ENCODE measurements at regions not wholly inside any gene's neighbourhood (a gene's known extent, or its start where the extent isn't known, plus 50 kb on each side); places are given as distances from the start of the nearest gene placed in this dataset.

DNA sequence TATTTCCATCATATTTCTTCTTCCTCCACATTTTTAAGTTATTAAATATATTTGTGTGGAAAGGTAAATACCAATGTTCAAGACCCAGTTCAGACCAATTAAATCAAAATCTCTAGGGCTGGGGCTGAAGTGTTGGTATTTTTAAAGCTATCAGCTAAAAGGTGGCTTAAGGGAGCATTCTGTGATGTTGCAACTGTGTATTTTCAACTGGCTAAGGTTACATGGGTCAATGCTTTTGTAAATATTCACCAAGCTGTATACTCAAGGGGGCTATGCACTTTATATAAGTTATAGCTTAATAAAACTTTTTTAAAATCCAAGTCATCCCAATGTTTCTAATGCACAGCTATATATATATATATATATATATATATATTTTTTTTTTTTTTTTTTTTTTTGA lies 316.9 kb upstream of the GRM3 start:
- Histone ChIP-seq H2AK5ac (ENCODE audit: low read depth, low read length) (no peak overlapping the region), H3K4me2 (ENCODE audit: insufficient read depth in 1 of 2, low read depth in 2 of 2, low read length in 2 of 2) (no peak overlapping the region), H3K4ac (replicated peaks; ENCODE audit: insufficient read length, low read depth, low read length) (no peak overlapping the region), H3K4me3 (ENCODE audit: extremely low read depth in 1 of 4, insufficient read depth in 2 of 4, low read depth in 3 of 4, low read length in 4 of 4) (no peak overlapping the region), H3K23ac (ENCODE audit: insufficient read length) (no peak overlapping the region), H3K23me2 (ENCODE audit: low read depth, low read length) (no peaks in the 10 kb centered on the region), H4K8ac (ENCODE audit: extremely low read depth, insufficient read depth, low read length) (no peak overlapping the region), H3K36me3 (ENCODE audit: control insufficient read depth in 2 of 4, insufficient read depth in 4 of 4, low read length in 3 of 4) (no peaks in the 10 kb centered on the region), H3K9ac (replicated peaks in 1 of 4; ENCODE audit: extremely low read depth in 1 of 4, low read depth in 3 of 4, low read length in 3 of 4) (no peak overlapping the region), H2AFZ (ENCODE audit: low read length) (no peak overlapping the region), H3K79me1 (ENCODE audit: low read depth, low read length) (no peaks in the 10 kb centered on the region), H3K14ac (ENCODE audit: insufficient read length) (no peak overlapping the region), H2BK120ac (replicated peaks; ENCODE audit: low read depth, low read length) (no peak overlapping the region), H3K18ac (ENCODE audit: extremely low read depth, low read length) (no peak overlapping the region), H4K5ac (ENCODE audit: insufficient read length, low read depth, low read length) (no peak overlapping the region), H3K79me2 (ENCODE audit: control insufficient read depth in 1 of 2, insufficient read depth in 2 of 2, low read length in 2 of 2) (no peaks in the 10 kb centered on the region), H4K91ac (replicated peaks; ENCODE audit: insufficient read length, low read length) (no peak overlapping the region), H3K4me1 (replicated peaks in 1 of 4; ENCODE audit: control insufficient read depth in 3 of 4, insufficient read depth in 4 of 4, low read length in 3 of 4) (peaks cover 0 to 5% (median 0%) of the 10 kb centered on the region in 4 experiments; a peak in 1 of 7 replicates), H2BK20ac (ENCODE audit: low read length) (no peak overlapping the region), H3K56ac (replicated peaks; ENCODE audit: insufficient read length, low read depth, low read length) (no peak overlapping the region), H2BK5ac (ENCODE audit: low read depth, low read length) (no peak overlapping the region), H3K27me3 (replicated peaks in 1 of 4; ENCODE audit: control insufficient read depth in 3 of 4, extremely low read depth in 1 of 4, insufficient read depth in 3 of 4, low read length in 3 of 4) (no peaks in the 10 kb centered on the region), H2BK15ac (ENCODE audit: low read length) (no peak overlapping the region), H2BK12ac (ENCODE audit: low read depth, low read length) (no peak overlapping the region), H3K9me3 (ENCODE audit: insufficient read depth in 2 of 2, low read depth in 1 of 2, low read length in 1 of 2) (no peaks in the 10 kb centered on the region), H4K20me1 (replicated peaks in 1 of 2; ENCODE audit: control insufficient read depth in 1 of 2, insufficient read depth in 2 of 2, low read length in 2 of 2) (no peaks in the 10 kb centered on the region), H3K27ac (ENCODE audit: low read depth, low read length) (no peak overlapping the region)
- POLR2A ChIA-PET (ENCODE audit: partially characterized antibody) = no interaction called here
- CTCF ChIA-PET (ENCODE audit: partially characterized antibody) = interaction anchor here (1.2 kb wide), 1 partner anchor 25 kb away, joined by 4 read pairs; no protein-coding TSS in a partner anchor
- TF ChIP-seq JUN (IDR thresholded peaks at IDR 0.05; ENCODE audit: low read depth, low read length) (no peak), HDAC6 (IDR thresholded peaks at IDR 0.05; ENCODE audit: low read depth, low read length) (no peak), ATF2 (IDR thresholded peaks at IDR 0.05; ENCODE audit: low read length) (no peak), CHD1 (IDR thresholded peaks at IDR 0.05; ENCODE audit: low read depth, low read length) (no peak), TEAD4 (IDR thresholded peaks at IDR 0.05; ENCODE audit: low read depth, low read length) (no peak), SP4 (IDR thresholded peaks at IDR 0.05; ENCODE audit: low read length) (no peak), CBX8 (IDR thresholded peaks at IDR 0.05; ENCODE audit: borderline replicate concordance, low read depth, low read length) (no peak)
- DNase-seq (ENCODE audit: low read depth in 1 of 2, low spot score in 2 of 2) (no peak), FAIRE-seq (no peak)

Measured in H1 (cell line).